ENCODE measurements at regions not wholly inside any gene's neighbourhood (a gene's known extent, or its start where the extent isn't known, plus 50 kb on each side); places are given as distances from the start of the nearest gene placed in this dataset.

GRCh38 chr6:169131390-169131789 lies 122.3 kb downstream of the THBS2 start:
- TF ChIP-seq POLR2AphosphoS5 (IDR thresholded peaks at IDR 0.05; ENCODE audit: low read depth, low read length), result no peak
- TF ChIP-seq POLR2A (IDR thresholded peaks at IDR 0.05; ENCODE audit: low read depth, low read length), result no peak
- no peak for TF ChIP-seq SPI1 (IDR thresholded peaks at IDR 0.05; ENCODE audit: low read depth, low read length)
